Aorta (tissue), 5 donors: ENCODE measurements at regions not wholly inside any gene's neighbourhood (a gene's known extent, or its start where the extent isn't known, plus 50 kb on each side); places are given as distances from the start of the nearest gene placed in this dataset.

Experiments
- ATAC-seq: fragments of 200-7000 bp; cut with Tn5 transposase; one replicate; pipeline ENCODE4 v1.9.1; 2022; ENCODE audit warnings: moderate library complexity; ENCODE audit not compliant: low FRiP score
- DNase-seq, 2 donors: peaks; one replicate each; pipeline ENCODE4 v3.0.0-alpha.2; 2020
- H3K27ac ChIP-seq, 2 donors: one replicate each; pipeline ENCODE4 v1.5.1; 2013; ENCODE audit warnings: low read length in 2 of 2, mild to moderate bottlenecking in 2 of 2, moderate library complexity in 2 of 2, control low read depth in 1 of 2, inconsistent platforms in 1 of 2, low read depth in 1 of 2
- H3K27me3 ChIP-seq, 2 donors: one replicate each; pipeline ENCODE4 v1.6.1; 2013; ENCODE audit warnings: control low read depth in 1 of 2, low read length in 1 of 2, mild to moderate bottlenecking in 1 of 2, moderate library complexity in 1 of 2; ENCODE audit not compliant: insufficient read depth in 2 of 2, control insufficient read depth in 1 of 2
- H3K36me3 ChIP-seq, 2 donors: one replicate each; pipeline ENCODE4 v1.6.1; 2013; ENCODE audit warnings: control low read depth in 1 of 2, low read length in 1 of 2, mild to moderate bottlenecking in 1 of 2; ENCODE audit not compliant: insufficient read depth in 2 of 2, control insufficient read depth in 1 of 2
- H3K4me1 ChIP-seq, 2 donors: one replicate each; pipeline ENCODE4 v1.6.1; 2013; ENCODE audit warnings: low read length in 2 of 2, control low read depth in 1 of 2, mild to moderate bottlenecking in 1 of 2, moderate library complexity in 1 of 2; ENCODE audit not compliant: insufficient read depth in 2 of 2, control insufficient read depth in 1 of 2
- H3K4me3 ChIP-seq, 2 donors: one replicate each; pipeline ENCODE4 v1.5.1; 2013; ENCODE audit warnings: low read length in 2 of 2, control low read depth in 1 of 2, mild to moderate bottlenecking in 1 of 2
- H3K9me3 ChIP-seq: one replicate; pipeline ENCODE4 v1.6.1; 2013; ENCODE audit warnings: mild to moderate bottlenecking, low read length; ENCODE audit not compliant: control insufficient read depth
- whole genome bisulfite sequencing, 2 donors: extraction: QIAGEN DNeasy Blood & Tissue Kit; methylation state at CpG; one replicate each; pipeline ENCODE4 v1.1.7; 2013; 5-methylcytosine and 5-hydroxymethylcytosine counted together
- intact Hi-C, 2 donors: fragments of 100-400 bp; cut with DNase I; formaldehyde crosslinking; loops; one replicate each; pipeline versions ENCODE4 v1.14.2 to v1.15.0; 2022
- donor health status: healthy with polysubstance abuse.
- donor health status: Bipolar disorder and iron deficiency.
- donor health status: DM: no; HTN: no; CAD: no.
- donor health status: DM: no; HTN: no; CAD: no.
- donor health status: DM: yes; HTN: yes; CAD: no.

DNA sequence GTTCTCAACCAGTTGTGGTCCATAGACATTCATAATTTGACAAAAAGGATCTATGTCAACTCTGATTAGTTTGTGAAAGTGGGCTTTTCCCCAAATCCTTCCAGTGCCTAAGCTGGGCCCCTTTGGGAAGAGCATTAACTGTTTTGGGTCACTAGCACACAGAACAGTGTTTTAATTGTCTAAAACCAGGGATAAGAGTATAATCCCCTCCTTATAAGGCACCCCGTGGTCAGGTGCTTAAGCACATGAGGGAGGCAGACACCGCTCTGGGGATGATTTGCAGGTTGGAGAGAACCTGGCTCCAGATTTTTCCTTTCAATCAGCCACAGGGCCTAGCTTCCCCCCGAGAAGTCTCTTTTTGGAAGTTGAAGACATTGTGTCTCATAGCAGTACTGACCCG lies 53.6 kb upstream of the RFX8 start:
- H3K36me3 ChIP-seq, result no peaks in the 10 kb centered on the region
- WGBS, 2 donors, result 97% methylated on average over 4 of the region's 4 CpGs
- ATAC-seq (no peak), DNase-seq (no peak)
- no peaks in the 10 kb centered on the region for H3K4me1 ChIP-seq
- no peak overlapping the region for H3K27ac ChIP-seq
- H3K4me3 ChIP-seq, result no peak overlapping the region
- intact Hi-C loops, result no loop called here
- H3K9me3 ChIP-seq, result no peaks in the 10 kb centered on the region
- no peaks in the 10 kb centered on the region for H3K27me3 ChIP-seq

- WGBS, 2 donors, result 84% methylated on average over 6 of the region's 6 CpGs
- Histone ChIP-seq H3K4me1 (no peaks in the 10 kb centered on the region), H3K27me3 (no peaks in the 10 kb centered on the region), H3K27ac (no peak overlapping the region), H3K9me3 (no peaks in the 10 kb centered on the region), H3K4me3 (no peak overlapping the region), H3K36me3 (no peaks in the 10 kb centered on the region)
- intact Hi-C loops, result no loop called here
- ATAC-seq (no peak), DNase-seq (no peak)
Measured at GRCh38 chr2:101524806-101525430, 50.0 kb upstream of the RFX8 start.
